ENCODE measurements at regions not wholly inside any gene's neighbourhood (a gene's known extent, or its start where the extent isn't known, plus 50 kb on each side); places are given as distances from the start of the nearest gene placed in this dataset.

GRCh38 chr16:62829084-62829483, 792.8 kb upstream of the CDH8 start:
- H3K4me2 ChIP-seq (ENCODE audit: low read length): no peak overlapping the region
- no peaks in the 10 kb centered on the region for H3K9me3 ChIP-seq (ENCODE audit: low read length)
- no peak overlapping the region for H3K9ac ChIP-seq (ENCODE audit: low read length)
- H3K4me3 ChIP-seq (ENCODE audit: low read length): no peak overlapping the region
- no peaks in the 10 kb centered on the region for H4K20me1 ChIP-seq (ENCODE audit: insufficient read depth)
- H3K27me3 ChIP-seq (ENCODE audit: insufficient read depth, low read depth, low read length): no peaks in the 10 kb centered on the region
- TF ChIP-seq MXI1 (conservative IDR thresholded peaks at IDR 0.05; ENCODE audit: poor library complexity, severe bottlenecking): no peak
- TF ChIP-seq EZH2 (IDR thresholded peaks at IDR 0.05; ENCODE audit: borderline replicate concordance, insufficient read depth, low read length, poor library complexity, severe bottlenecking): no peak
- no peak for TF ChIP-seq EP300 (conservative IDR thresholded peaks at IDR 0.05; ENCODE audit: poor library complexity, severe bottlenecking)
- no peak for TF ChIP-seq RAD21 (conservative IDR thresholded peaks at IDR 0.05)
- TF ChIP-seq REST (IDR thresholded peaks at IDR 0.05; ENCODE audit: borderline replicate concordance): no peak
- TF ChIP-seq POLR2AphosphoS5 (IDR thresholded peaks at IDR 0.05): no peak
- TF ChIP-seq TAF1 (IDR thresholded peaks at IDR 0.05; ENCODE audit: low read depth): no peak
- no peak for TF ChIP-seq SMC3 (conservative IDR thresholded peaks at IDR 0.05; ENCODE audit: poor library complexity)
- no peak for TF ChIP-seq CTCF (IDR thresholded peaks at IDR 0.05; ENCODE audit: poor library complexity, severe bottlenecking)
- H3K9me2 ChIP-seq (ENCODE audit: insufficient read depth, low read length): no peaks in the 10 kb centered on the region
- H2AFZ ChIP-seq (ENCODE audit: low read depth, low read length): no peak overlapping the region
- H3K36me3 ChIP-seq (ENCODE audit: insufficient read depth, low read length): no peaks in the 10 kb centered on the region
- H3F3A ChIP-seq (ENCODE audit: insufficient read depth, low read length, poor library complexity, severe bottlenecking): no peaks in the 10 kb centered on the region
- no peaks in the 10 kb centered on the region for H3K79me2 ChIP-seq (replicated peaks; ENCODE audit: insufficient read depth, low read length)
- H3K27ac ChIP-seq (ENCODE audit: low read length): no peak overlapping the region

GRCh38 chr16:62821824-62822223, 785.6 kb upstream of the CDH8 start:
- Histone ChIP-seq H2AFZ (ENCODE audit: low read depth, low read length) (no peak overlapping the region), H3K9me3 (ENCODE audit: low read length) (no peaks in the 10 kb centered on the region), H3K9ac (ENCODE audit: low read length) (no peak overlapping the region), H3K27ac (ENCODE audit: low read length) (no peak overlapping the region), H3F3A (ENCODE audit: insufficient read depth, low read length, poor library complexity, severe bottlenecking) (no peaks in the 10 kb centered on the region), H3K4me3 (ENCODE audit: low read length) (no peak overlapping the region), H3K79me2 (replicated peaks; ENCODE audit: insufficient read depth, low read length) (no peaks in the 10 kb centered on the region), H3K9me2 (ENCODE audit: insufficient read depth, low read length) (no peaks in the 10 kb centered on the region), H3K36me3 (ENCODE audit: insufficient read depth, low read length) (no peaks in the 10 kb centered on the region), H3K4me2 (ENCODE audit: low read length) (no peak overlapping the region), H3K27me3 (ENCODE audit: insufficient read depth, low read depth, low read length) (no peaks in the 10 kb centered on the region), H4K20me1 (ENCODE audit: insufficient read depth) (no peaks in the 10 kb centered on the region)
- TF ChIP-seq CTCF (IDR thresholded peaks at IDR 0.05; ENCODE audit: poor library complexity, severe bottlenecking) (no peak), REST (IDR thresholded peaks at IDR 0.05; ENCODE audit: borderline replicate concordance) (no peak), RAD21 (conservative IDR thresholded peaks at IDR 0.05) (no peak), EZH2 (IDR thresholded peaks at IDR 0.05; ENCODE audit: borderline replicate concordance, insufficient read depth, low read length, poor library complexity, severe bottlenecking) (no peak), EP300 (conservative IDR thresholded peaks at IDR 0.05; ENCODE audit: poor library complexity, severe bottlenecking) (no peak), SMC3 (conservative IDR thresholded peaks at IDR 0.05; ENCODE audit: poor library complexity) (no peak), MXI1 (conservative IDR thresholded peaks at IDR 0.05; ENCODE audit: poor library complexity, severe bottlenecking) (no peak), TAF1 (IDR thresholded peaks at IDR 0.05; ENCODE audit: low read depth) (no peak), POLR2AphosphoS5 (IDR thresholded peaks at IDR 0.05) (no peak)
